CD4-positive, alpha-beta memory T cell (primary cell): ENCODE measurements at regions not wholly inside any gene's neighbourhood (a gene's known extent, or its start where the extent isn't known, plus 50 kb on each side); places are given as distances from the start of the nearest gene placed in this dataset.

Experiments used
- CTCF ChIA-PET: fragments of 350-600 bp; sonication (Branson Sonifier 250); formaldehyde crosslinking; loops from one replicate; lab custom pipeline; 2021; ENCODE audit warnings: inconsistent platforms; ENCODE audit not compliant: partially characterized antibody; lab: Charles Lee
- POLR2A ChIA-PET: fragments of 350-600 bp; sonication (Branson Sonifier 250); formaldehyde crosslinking; loops from one replicate; lab custom pipeline; 2021; ENCODE audit not compliant: partially characterized antibody; lab: Charles Lee
- DNase-seq, 5 donors: peaks; one replicate each; pipeline versions ENCODE4 v3.0.0 to v3.0.0-alpha.2; 2020 to 2022; ENCODE audit warnings: mixed read lengths in 1 of 5
- H3K27ac ChIP-seq: one replicate; pipeline ENCODE4 v1.7.0; 2013; ENCODE audit warnings: low read depth, low read length
- H3K27me3 ChIP-seq: 2 replicates; pipeline ENCODE4 v1.7.0; 2013; ENCODE audit warnings: mild to moderate bottlenecking, low read length, moderate library complexity; ENCODE audit not compliant: insufficient read depth
- H3K36me3 ChIP-seq: 2 replicates; pipeline ENCODE4 v1.7.0; 2013; ENCODE audit warnings: mild to moderate bottlenecking, low read length, moderate library complexity; ENCODE audit not compliant: insufficient read depth
- H3K4me1 ChIP-seq: 2 replicates; pipeline ENCODE4 v1.7.0; 2013; ENCODE audit warnings: mild to moderate bottlenecking, low read length, moderate library complexity; ENCODE audit not compliant: insufficient read depth
- H3K4me3 ChIP-seq, 2 donors: one replicate each; pipeline ENCODE4 v1.7.0; 2013; ENCODE audit warnings: low read length in 2 of 2, mild to moderate bottlenecking in 1 of 2
- H3K9me3 ChIP-seq, 2 donors: one replicate each; pipeline ENCODE4 v1.7.0; 2013; ENCODE audit warnings: low read length in 2 of 2, control low read depth in 1 of 2; ENCODE audit not compliant: control insufficient read depth in 1 of 2
- H3K27ac Mint-ChIP-seq, 7 donors: one replicate each; pipeline ENCODE4 v1.8.0; 2020 to 2021; ENCODE audit warnings: mixed read lengths in 7 of 7, mild to moderate bottlenecking in 6 of 7, inconsistent platforms in 3 of 7, moderate library complexity in 3 of 7
- H3K27me3 Mint-ChIP-seq, 2 donors: one replicate each; pipeline ENCODE4 v1.8.0; 2020 to 2021; ENCODE audit warnings: mixed read lengths in 2 of 2
- H3K36me3 Mint-ChIP-seq, 2 donors: one replicate each; pipeline ENCODE4 v1.8.0; 2020 to 2021; ENCODE audit warnings: mixed read lengths in 2 of 2, inconsistent platforms in 1 of 2, mild to moderate bottlenecking in 1 of 2
- H3K4me1 Mint-ChIP-seq, 4 donors: one replicate each; pipeline ENCODE4 v1.8.0; 2020 to 2021; ENCODE audit warnings: mixed read lengths in 4 of 4, mild to moderate bottlenecking in 1 of 4
- H3K4me3 Mint-ChIP-seq, 8 donors: one replicate each; pipeline ENCODE4 v1.8.0; 2020 to 2021; ENCODE audit warnings: mixed read lengths in 8 of 8, mild to moderate bottlenecking in 7 of 8, moderate library complexity in 6 of 8, inconsistent platforms in 3 of 8
- H3K9me3 Mint-ChIP-seq, 8 donors: one replicate each; pipeline ENCODE4 v1.8.0; 2020 to 2021; ENCODE audit warnings: mixed read lengths in 8 of 8, mild to moderate bottlenecking in 5 of 8, inconsistent platforms in 3 of 8, moderate library complexity in 1 of 8
- intact Hi-C: fragments of 100-400 bp; cut with micrococcal nuclease; formaldehyde crosslinking; loops from one replicate; pipeline ENCODE4 v1.15.1; 2023

GRCh38 chr1:5658340-5659316 lies 333.6 kb downstream of the NPHP4 start:
- Mint-ChIP-seq H3K4me1 (peaks cover 4 to 23% (median 5%) of the 10 kb centered on the region in 4 donors), H3K9me3 (peaks cover 0 to 9% (median 0%) of the 10 kb centered on the region in 8 donors), H3K4me3 (peak overlapping the region in 1 of 8 donors; percentile 48), H3K36me3 (no peaks in the 10 kb centered on the region), H3K27me3 (peaks cover 5 to 11% of the 10 kb centered on the region in 2 donors), H3K27ac (peak overlapping the region in 2 of 7 donors; percentile 25 to 76)
- ChIA-PET CTCF (no interaction called here), POLR2A (no interaction called here)
- intact Hi-C loops = no loop called here
- H3K9me3 ChIP-seq = no peaks in the 10 kb centered on the region
- H3K4me1 ChIP-seq = peaks cover 13% of the 10 kb centered on the region
- no peaks in the 10 kb centered on the region for H3K27me3 ChIP-seq
- H3K4me3 ChIP-seq = no peak overlapping the region
- no peaks in the 10 kb centered on the region for H3K36me3 ChIP-seq
- H3K27ac ChIP-seq = no peak overlapping the region
- no peak for DNase-seq

- peaks cover 9 to 16% of the 10 kb centered on the region in 2 donors for H3K27me3 Mint-ChIP-seq
- Histone ChIP-seq H3K4me3 (no peak overlapping the region), H3K27me3 (no peaks in the 10 kb centered on the region), H3K4me1 (no peaks in the 10 kb centered on the region), H3K9me3 (no peaks in the 10 kb centered on the region), H3K27ac (no peak overlapping the region), H3K36me3 (no peaks in the 10 kb centered on the region)
- ChIA-PET CTCF (no interaction called here), POLR2A (interaction anchor here (1.0 kb wide), 1 partner anchor 15 kb away, joined by 3 read pairs; no protein-coding TSS in a partner anchor)
- H3K36me3 Mint-ChIP-seq = no peaks in the 10 kb centered on the region
- H3K9me3 Mint-ChIP-seq = peaks cover 0 to 15% (median under 1%) of the 10 kb centered on the region in 8 donors
- intact Hi-C loops = no loop called here
- peaks cover 4 to 22% (median 8%) of the 10 kb centered on the region in 4 donors for H3K4me1 Mint-ChIP-seq
- H3K4me3 Mint-ChIP-seq = no peak overlapping the region
- H3K27ac Mint-ChIP-seq = peak overlapping the region in 1 of 7 donors; percentile 42
- no peak for DNase-seq
Measured at GRCh38 chr1:5651964-5652821, 340.0 kb downstream of the NPHP4 start.

- POLR2A ChIA-PET = interaction anchor here (1.0 kb wide), 1 partner anchor 16 kb away, joined by 3 read pairs; no protein-coding TSS in a partner anchor
- no peak overlapping the region for H3K27ac Mint-ChIP-seq
- intact Hi-C loops = no loop called here
Measured at GRCh38 chr1:5651473-5651872, 340.8 kb downstream of the NPHP4 start.

GRCh38 chr1:5651027-5651410 lies 341.2 kb downstream of the NPHP4 start:
- DNase-seq = no peak
- Mint-ChIP-seq H3K9me3 (peaks cover 0 to 15% (median under 1%) of the 10 kb centered on the region in 8 donors), H3K27ac (no peak overlapping the region), H3K36me3 (no peaks in the 10 kb centered on the region), H3K4me3 (no peak overlapping the region), H3K27me3 (peaks cover 10 to 21% of the 10 kb centered on the region in 2 donors), H3K4me1 (peaks cover 4 to 22% (median 8%) of the 10 kb centered on the region in 4 donors)
- POLR2A ChIA-PET = no interaction called here
- H3K4me3 ChIP-seq = no peak overlapping the region
- no peak overlapping the region for H3K27ac ChIP-seq
- no peaks in the 10 kb centered on the region for H3K9me3 ChIP-seq
- CTCF ChIA-PET = no interaction called here
- H3K4me1 ChIP-seq = no peaks in the 10 kb centered on the region
- H3K27me3 ChIP-seq = no peaks in the 10 kb centered on the region
- intact Hi-C loops = no loop called here
- H3K36me3 ChIP-seq = no peaks in the 10 kb centered on the region

More at GRCh38 chr1:5651473-5651872, 340.8 kb downstream of the NPHP4 start:
- no peak for DNase-seq
- no peaks in the 10 kb centered on the region for H3K9me3 ChIP-seq
- Mint-ChIP-seq H3K4me3 (no peak overlapping the region), H3K27me3 (peaks cover 10 to 20% of the 10 kb centered on the region in 2 donors), H3K9me3 (peaks cover 0 to 15% (median under 1%) of the 10 kb centered on the region in 8 donors), H3K36me3 (no peaks in the 10 kb centered on the region), H3K4me1 (peaks cover 4 to 22% (median 8%) of the 10 kb centered on the region in 4 donors)
- CTCF ChIA-PET = no interaction called here
- no peaks in the 10 kb centered on the region for H3K27me3 ChIP-seq
- no peaks in the 10 kb centered on the region for H3K4me1 ChIP-seq
- no peak overlapping the region for H3K4me3 ChIP-seq
- H3K36me3 ChIP-seq = no peaks in the 10 kb centered on the region
- H3K27ac ChIP-seq = no peak overlapping the region

GRCh38 chr1:5650283-5651026 lies 341.8 kb downstream of the NPHP4 start:
- POLR2A ChIA-PET = no interaction called here
- no peaks in the 10 kb centered on the region for H3K9me3 ChIP-seq
- intact Hi-C loops = no loop called here
- Mint-ChIP-seq H3K36me3 (no peaks in the 10 kb centered on the region), H3K4me3 (no peak overlapping the region), H3K4me1 (peaks cover 4 to 18% (median 8%) of the 10 kb centered on the region in 4 donors), H3K9me3 (peaks cover 0 to 14% (median under 1%) of the 10 kb centered on the region in 8 donors), H3K27ac (no peak overlapping the region), H3K27me3 (peaks cover 10 to 23% of the 10 kb centered on the region in 2 donors)
- no peak for DNase-seq
- H3K36me3 ChIP-seq = no peaks in the 10 kb centered on the region
- no peaks in the 10 kb centered on the region for H3K27me3 ChIP-seq
- no peak overlapping the region for H3K4me3 ChIP-seq
- H3K4me1 ChIP-seq = no peaks in the 10 kb centered on the region
- H3K27ac ChIP-seq = no peak overlapping the region
- CTCF ChIA-PET = no interaction called here

GRCh38 chr1:5649795-5650194 lies 342.4 kb downstream of the NPHP4 start:
- Mint-ChIP-seq H3K36me3 (no peaks in the 10 kb centered on the region), H3K9me3 (peaks cover 0 to 11% (median under 1%) of the 10 kb centered on the region in 8 donors), H3K4me1 (peaks cover 4 to 17% (median 8%) of the 10 kb centered on the region in 4 donors), H3K27ac (no peak overlapping the region), H3K27me3 (peaks cover 10 to 23% of the 10 kb centered on the region in 2 donors), H3K4me3 (no peak overlapping the region)
- no peaks in the 10 kb centered on the region for H3K9me3 ChIP-seq
- no peaks in the 10 kb centered on the region for H3K36me3 ChIP-seq
- no peak overlapping the region for H3K4me3 ChIP-seq
- DNase-seq = no peak
- no peak overlapping the region for H3K27ac ChIP-seq
- intact Hi-C loops = no loop called here
- H3K27me3 ChIP-seq = no peaks in the 10 kb centered on the region
- CTCF ChIA-PET = no interaction called here
- POLR2A ChIA-PET = no interaction called here
- H3K4me1 ChIP-seq = no peaks in the 10 kb centered on the region
